Sigmoid colon (tissue), 6 donors: ENCODE measurements at regions not wholly inside any gene's neighbourhood (a gene's known extent, or its start where the extent isn't known, plus 50 kb on each side); places are given as distances from the start of the nearest gene placed in this dataset.

Experiments used
- DNase-seq: peaks from one replicate; pipeline ENCODE4 v3.0.0-alpha.2; 2019
- H3K27ac ChIP-seq, 4 donors: fragments of 200-600 bp; sonication (generic); one replicate each; pipeline ENCODE4 v1.5.1; 2016 to 2019; ENCODE audit warnings: mild to moderate bottlenecking in 1 of 4
- H3K27me3 ChIP-seq, 3 donors: fragments of 200-600 bp; sonication (generic); one replicate each; pipeline ENCODE4 v1.5.1; 2019; ENCODE audit warnings: mild to moderate bottlenecking in 1 of 3
- H3K36me3 ChIP-seq, 4 donors: fragments of 200-600 bp; sonication (generic); one replicate each; pipeline ENCODE4 v1.5.1; 2016 to 2019
- H3K4me1 ChIP-seq, 4 donors: fragments of 200-600 bp; sonication (generic); one replicate each; pipeline ENCODE4 v1.5.1; 2017 to 2019
- H3K4me3 ChIP-seq, 4 donors: fragments of 200-600 bp; sonication (generic); one replicate each; pipeline ENCODE4 v1.5.1; 2017 to 2019; ENCODE audit warnings: mild to moderate bottlenecking in 2 of 4, moderate library complexity in 1 of 4
- H3K9me3 ChIP-seq, 4 donors: fragments of 200-600 bp in 3 of 4; sonication (generic) in 3 of 4; one replicate each; pipeline versions ENCODE4 v1.5.1 to v1.6.1; 2013 to 2019
- CTCF ChIP-seq, 4 experiments: fragments of 450-650 bp in 3 of 4; fragments of 200-600 bp in 1 of 4; IDR thresholded peaks; one replicate each; pipeline ENCODE4 v1.5.1; 2016 to 2019; ENCODE audit warnings: antibody characterized with exemption in 4 of 4, mild to moderate bottlenecking in 3 of 4, moderate library complexity in 2 of 4
- EP300 ChIP-seq, 4 donors: sonication (generic); formaldehyde crosslinking; IDR thresholded peaks; one replicate each; pipeline ENCODE4 v1.6.1; 2017; ENCODE audit warnings: antibody characterized with exemption in 4 of 4
- POLR2A ChIP-seq, 2 donors: fragments of 450-650 bp; IDR thresholded peaks; one replicate each; pipeline ENCODE4 v1.6.1; 2016; ENCODE audit warnings: antibody characterized with exemption in 2 of 2, mild to moderate bottlenecking in 2 of 2, moderate library complexity in 2 of 2
- POLR2AphosphoS5 ChIP-seq, 4 donors: sonication (generic); formaldehyde crosslinking; IDR thresholded peaks; one replicate each; pipeline ENCODE4 v1.6.1; 2017; ENCODE audit warnings: antibody characterized with exemption in 4 of 4
- WGBS, 2 donors: extraction: QIAGEN DNeasy Blood & Tissue Kit; methylation state at CpG; one replicate each; pipeline ENCODE4 v1.1.7; 2013; 5-methylcytosine and 5-hydroxymethylcytosine counted together
- intact Hi-C: fragments of 100-400 bp; cut with DNase I; formaldehyde crosslinking; loops from one replicate; pipeline ENCODE4 v1.15.1; 2023
- donor health status: healthy with polysubstance abuse.
- donor health status: healthy.

- TF ChIP-seq EP300 (IDR thresholded peaks at IDR 0.05) (no peak), POLR2AphosphoS5 (IDR thresholded peaks at IDR 0.05) (no peak), CTCF (IDR thresholded peaks at IDR 0.05) (no peak), POLR2A (IDR thresholded peaks at IDR 0.05) (no peak)
- no peaks in the 10 kb centered on the region for H3K27me3 ChIP-seq
- H3K4me1 ChIP-seq, result no peaks in the 10 kb centered on the region
- H3K9me3 ChIP-seq, result no peaks in the 10 kb centered on the region
- H3K36me3 ChIP-seq, result no peaks in the 10 kb centered on the region
- intact Hi-C loops, result no loop called here
- WGBS, 2 donors, result 71 to 78% methylated on average over 5 of the region's 5 CpGs
- H3K4me3 ChIP-seq, result no peak overlapping the region
- DNase-seq, result no peak
- no peak overlapping the region for H3K27ac ChIP-seq
Measured at GRCh38 chr21:28431527-28432200, 561.0 kb downstream of the LTN1 start.

- Histone ChIP-seq H3K27me3 (no peaks in the 10 kb centered on the region), H3K9me3 (no peaks in the 10 kb centered on the region), H3K36me3 (no peaks in the 10 kb centered on the region), H3K4me1 (no peaks in the 10 kb centered on the region), H3K27ac (no peak overlapping the region), H3K4me3 (no peak overlapping the region)
- no peak for DNase-seq
- WGBS, 2 donors, result 75 to 84% methylated on average over 2 of the region's 2 CpGs
- TF ChIP-seq POLR2AphosphoS5 (IDR thresholded peaks at IDR 0.05), result no peak
- no peak for TF ChIP-seq EP300 (IDR thresholded peaks at IDR 0.05)
- no peak for TF ChIP-seq POLR2A (IDR thresholded peaks at IDR 0.05)
- TF ChIP-seq CTCF (IDR thresholded peaks at IDR 0.05), result no peak
- intact Hi-C loops, result no loop called here
Measured at GRCh38 chr21:28431022-28431421, 561.7 kb downstream of the LTN1 start.

- intact Hi-C loops, result no loop called here
- WGBS, 2 donors, result 65 to 71% methylated on average over 2 of the region's 2 CpGs
- H3K36me3 ChIP-seq, result no peaks in the 10 kb centered on the region
- H3K4me1 ChIP-seq, result no peaks in the 10 kb centered on the region
- TF ChIP-seq EP300 (IDR thresholded peaks at IDR 0.05), result no peak
- no peak for TF ChIP-seq CTCF (IDR thresholded peaks at IDR 0.05)
- TF ChIP-seq POLR2A (IDR thresholded peaks at IDR 0.05), result no peak
- no peak for TF ChIP-seq POLR2AphosphoS5 (IDR thresholded peaks at IDR 0.05)
- no peak overlapping the region for H3K4me3 ChIP-seq
- DNase-seq, result no peak
- H3K27ac ChIP-seq, result peak overlapping the region in 1 of 4 donors; percentile 11
- no peaks in the 10 kb centered on the region for H3K27me3 ChIP-seq
- no peaks in the 10 kb centered on the region for H3K9me3 ChIP-seq
Measured at GRCh38 chr21:28429161-28429560, 563.5 kb downstream of the LTN1 start.

GRCh38 chr21:28427394-28428022, 565.2 kb downstream of the LTN1 start:
- intact Hi-C loops, result no loop called here
- no peak for DNase-seq
- H3K36me3 ChIP-seq, result no peaks in the 10 kb centered on the region
- H3K27me3 ChIP-seq, result no peaks in the 10 kb centered on the region
- H3K9me3 ChIP-seq, result no peaks in the 10 kb centered on the region
- no peak for TF ChIP-seq POLR2AphosphoS5 (IDR thresholded peaks at IDR 0.05)
- no peak for TF ChIP-seq EP300 (IDR thresholded peaks at IDR 0.05)
- WGBS, 2 donors, result 76 to 79% methylated on average over 1 of the region's 1 CpG
- no peak overlapping the region for H3K27ac ChIP-seq
- no peak overlapping the region for H3K4me3 ChIP-seq
- H3K4me1 ChIP-seq, result no peaks in the 10 kb centered on the region

GRCh38 chr21:28426545-28426944, 566.1 kb downstream of the LTN1 start:
- TF ChIP-seq CTCF (IDR thresholded peaks at IDR 0.05) (no peak), POLR2A (IDR thresholded peaks at IDR 0.05) (no peak), POLR2AphosphoS5 (IDR thresholded peaks at IDR 0.05) (no peak), EP300 (IDR thresholded peaks at IDR 0.05) (no peak)
- no peak for DNase-seq
- Histone ChIP-seq H3K27ac (no peak overlapping the region), H3K27me3 (no peaks in the 10 kb centered on the region), H3K36me3 (no peaks in the 10 kb centered on the region), H3K4me1 (no peaks in the 10 kb centered on the region), H3K4me3 (no peak overlapping the region), H3K9me3 (no peaks in the 10 kb centered on the region)
- intact Hi-C loops, result no loop called here
